GM23338 (cell line): ENCODE measurements at regions not wholly inside any gene's neighbourhood (a gene's known extent, or its start where the extent isn't known, plus 50 kb on each side); places are given as distances from the start of the nearest gene placed in this dataset.
A peak's percentile ranks its signal among the peaks of the same experiment; 100 is the strongest.

Source experiments
- ATAC-seq: fragments of 200-7000 bp; cut with Tn5 transposase; 3 replicates; pipeline ENCODE4 v1.9.1; 2020
- DNase-seq: peaks from one replicate; pipeline ENCODE4 v3.0.0-alpha.2; 2015; ENCODE audit warnings: low spot score
- H2AFZ ChIP-seq: fragments of 200-600 bp; sonication (generic); 2 replicates; pipeline ENCODE4 v1.8.0; 2016; ENCODE audit warnings: antibody characterized with exemption, mild to moderate bottlenecking, moderate library complexity
- H3F3A ChIP-seq: fragments of 200-600 bp; sonication (generic); replicated peaks from 2 replicates; pipeline ENCODE4 v1.8.0; 2017; ENCODE audit warnings: antibody characterized with exemption, mixed run types, low read depth
- H3K27ac ChIP-seq: fragments of 200-600 bp; sonication (generic); 2 replicates; pipeline ENCODE4 v1.6.1; 2016; ENCODE audit warnings: low read depth
- H3K27me3 ChIP-seq: fragments of 200-600 bp; sonication (generic); 2 replicates; pipeline ENCODE4 v1.8.0; 2016; ENCODE audit warnings: mild to moderate bottlenecking, mixed run types, moderate library complexity; ENCODE audit not compliant: insufficient read depth
- H3K36me3 ChIP-seq: fragments of 200-600 bp; sonication (generic); 2 replicates; pipeline ENCODE4 v1.8.0; 2016; ENCODE audit warnings: mild to moderate bottlenecking; ENCODE audit not compliant: insufficient read depth
- H3K4me1 ChIP-seq: fragments of 200-600 bp; sonication (generic); 2 replicates; pipeline ENCODE4 v1.8.0; 2016; ENCODE audit warnings: mild to moderate bottlenecking, moderate library complexity; ENCODE audit not compliant: insufficient read depth
- H3K4me2 ChIP-seq: fragments of 200-600 bp; sonication (generic); 2 replicates; pipeline ENCODE4 v1.7.1; 2017; ENCODE audit warnings: mixed run types
- H3K4me3 ChIP-seq: fragments of 200-600 bp; sonication (generic); 2 replicates; pipeline ENCODE4 v1.6.1; 2016; ENCODE audit warnings: mixed run types
- H3K79me2 ChIP-seq: fragments of 200-600 bp; sonication (generic); replicated peaks from 2 replicates; pipeline ENCODE4 v1.8.0; 2017; ENCODE audit warnings: mild to moderate bottlenecking; ENCODE audit not compliant: insufficient read depth
- H3K9me2 ChIP-seq: fragments of 200-600 bp; sonication (generic); 2 replicates; pipeline ENCODE4 v1.8.0; 2017; ENCODE audit not compliant: insufficient read depth
- H4K20me1 ChIP-seq: fragments of 200-600 bp; sonication (generic); replicated peaks from 2 replicates; pipeline ENCODE4 v1.8.0; 2017; ENCODE audit warnings: mild to moderate bottlenecking; ENCODE audit not compliant: insufficient read depth
- H3K27ac Mint-ChIP-seq: 2 replicates; pipeline ENCODE4 v1.8.0; 2020; ENCODE audit warnings: inconsistent platforms, mild to moderate bottlenecking, moderate library complexity, mixed read lengths
- H3K27me3 Mint-ChIP-seq: 3 replicates; pipeline ENCODE4 v1.8.0; 2022; ENCODE audit warnings: low read depth, mild to moderate bottlenecking, moderate library complexity, mixed read lengths, inconsistent platforms; ENCODE audit not compliant: insufficient read depth, poor library complexity
- H3K36me3 Mint-ChIP-seq: 3 replicates; pipeline ENCODE4 v1.8.0; 2021; ENCODE audit warnings: low read depth, mild to moderate bottlenecking, inconsistent platforms, moderate library complexity, mixed read lengths
- H3K4me1 Mint-ChIP-seq: 3 replicates; pipeline ENCODE4 v1.8.0; 2020; ENCODE audit warnings: mild to moderate bottlenecking, inconsistent platforms, mixed read lengths
- H3K4me3 Mint-ChIP-seq: 3 replicates; pipeline ENCODE4 v1.8.0; 2021; ENCODE audit warnings: moderate library complexity, mild to moderate bottlenecking, inconsistent platforms, mixed read lengths
- H3K9me3 Mint-ChIP-seq: 3 replicates; pipeline ENCODE4 v1.8.0; 2020; ENCODE audit warnings: moderate library complexity, mild to moderate bottlenecking, inconsistent platforms, mixed read lengths
- CREB1 ChIP-seq: fragments of 250-450 bp; sonication (Bioruptor Pico); IDR thresholded peaks from 2 replicates; pipeline ENCODE4 v1.5.0; 2020; ENCODE audit warnings: low read depth, mild to moderate bottlenecking, moderate library complexity
- EZH2 ChIP-seq: fragments of 200-600 bp; sonication (generic); IDR thresholded peaks from one replicate; pipeline ENCODE4 v1.8.0; 2017; ENCODE audit warnings: antibody characterized with exemption, mild to moderate bottlenecking, low read depth; ENCODE audit not compliant: unreplicated experiment
- JUNB ChIP-seq: IDR thresholded peaks from one replicate; pipeline ENCODE4 v1.6.1; 2016; ENCODE audit warnings: antibody characterized with exemption; ENCODE audit not compliant: unreplicated experiment
- NANOG ChIP-seq: IDR thresholded peaks from 2 replicates; pipeline ENCODE4 v1.6.1; 2016; ENCODE audit warnings: antibody characterized with exemption, borderline replicate concordance
- POLR2AphosphoS5 ChIP-seq: IDR thresholded peaks from 2 replicates; pipeline ENCODE4 v1.6.1; 2016; ENCODE audit warnings: antibody characterized with exemption, low read depth
- STAT1 ChIP-seq: IDR thresholded peaks from one replicate; pipeline ENCODE4 v1.6.1; 2016; ENCODE audit warnings: antibody characterized with exemption; ENCODE audit not compliant: unreplicated experiment
- ZNF114 ChIP-seq: fragments of 250-450 bp; sonication (Bioruptor Pico); IDR thresholded peaks from 2 replicates; pipeline ENCODE4 v1.5.0; 2020; ENCODE audit warnings: mild to moderate bottlenecking, moderate library complexity
- ZNF331 ChIP-seq: fragments of 250-450 bp; sonication (Bioruptor Pico); IDR thresholded peaks from 2 replicates; pipeline ENCODE4 v1.5.0; 2020; ENCODE audit warnings: low read depth, mild to moderate bottlenecking, moderate library complexity
- TF ChIP-seq, protein P1 (sequence below): IDR thresholded peaks from one replicate; pipeline ENCODE4 v1.6.1; 2018; ENCODE audit warnings: antibody characterized with exemption; ENCODE audit not compliant: unreplicated experiment
- TF ChIP-seq, protein P2 (sequence below): IDR thresholded peaks from 2 replicates; pipeline ENCODE4 v1.6.1; 2016; ENCODE audit warnings: antibody characterized with exemption

DNA sequence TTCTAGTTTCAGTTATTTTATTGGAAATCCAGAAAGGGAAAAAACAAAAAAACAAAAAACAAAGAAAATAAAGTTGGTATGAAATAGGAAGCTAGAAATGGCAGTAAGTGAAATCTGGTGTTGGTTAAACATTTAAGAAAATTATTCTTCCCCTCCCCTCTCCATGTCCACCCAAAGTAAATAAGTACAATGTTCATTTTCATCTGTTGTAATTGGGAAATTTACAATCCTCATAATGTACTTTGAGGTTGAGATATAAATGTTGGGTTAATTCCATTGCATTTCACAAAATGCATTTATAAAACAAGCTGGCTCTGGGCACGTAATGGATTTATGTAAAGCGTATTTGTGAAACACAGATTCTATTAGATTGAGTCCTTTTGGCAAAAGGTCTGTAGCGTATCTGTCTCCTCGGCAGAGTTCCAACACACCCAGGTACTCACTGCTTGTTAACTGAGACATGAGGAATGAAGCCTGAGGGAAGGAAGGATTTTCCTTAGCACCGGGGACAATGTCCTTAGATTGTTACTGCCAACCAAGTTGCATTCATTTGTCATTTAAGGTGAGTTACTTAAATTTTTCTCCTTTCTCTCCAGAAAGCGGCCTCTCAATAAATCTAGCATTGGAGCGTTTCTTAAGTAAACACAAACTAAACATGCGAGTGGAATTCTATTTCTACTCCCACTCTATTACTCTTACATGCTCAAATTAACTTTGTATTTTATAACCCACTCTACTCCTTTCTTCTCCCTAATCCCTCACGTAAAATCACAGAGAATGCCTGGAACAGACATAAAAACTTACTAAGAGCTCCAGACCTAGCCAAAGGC lies 912.3 kb upstream of the WWC1 start:
- peak overlapping the region; percentile 45; the same call in 1 of the 2 replicates for H2AFZ ChIP-seq
- H3K27ac Mint-ChIP-seq = peak overlapping the region; percentile 51; the same call in 1 of the 2 replicates
- H3F3A ChIP-seq = no peaks in the 10 kb centered on the region
- no peaks in the 10 kb centered on the region for H3K9me2 ChIP-seq
- no peaks in the 10 kb centered on the region for H3K9me3 Mint-ChIP-seq
- TF ChIP-seq NANOG (no peak), CREB1 (CRISPR knock-in tag) (no peak)
- TF ChIP-seq, protein P1, sequence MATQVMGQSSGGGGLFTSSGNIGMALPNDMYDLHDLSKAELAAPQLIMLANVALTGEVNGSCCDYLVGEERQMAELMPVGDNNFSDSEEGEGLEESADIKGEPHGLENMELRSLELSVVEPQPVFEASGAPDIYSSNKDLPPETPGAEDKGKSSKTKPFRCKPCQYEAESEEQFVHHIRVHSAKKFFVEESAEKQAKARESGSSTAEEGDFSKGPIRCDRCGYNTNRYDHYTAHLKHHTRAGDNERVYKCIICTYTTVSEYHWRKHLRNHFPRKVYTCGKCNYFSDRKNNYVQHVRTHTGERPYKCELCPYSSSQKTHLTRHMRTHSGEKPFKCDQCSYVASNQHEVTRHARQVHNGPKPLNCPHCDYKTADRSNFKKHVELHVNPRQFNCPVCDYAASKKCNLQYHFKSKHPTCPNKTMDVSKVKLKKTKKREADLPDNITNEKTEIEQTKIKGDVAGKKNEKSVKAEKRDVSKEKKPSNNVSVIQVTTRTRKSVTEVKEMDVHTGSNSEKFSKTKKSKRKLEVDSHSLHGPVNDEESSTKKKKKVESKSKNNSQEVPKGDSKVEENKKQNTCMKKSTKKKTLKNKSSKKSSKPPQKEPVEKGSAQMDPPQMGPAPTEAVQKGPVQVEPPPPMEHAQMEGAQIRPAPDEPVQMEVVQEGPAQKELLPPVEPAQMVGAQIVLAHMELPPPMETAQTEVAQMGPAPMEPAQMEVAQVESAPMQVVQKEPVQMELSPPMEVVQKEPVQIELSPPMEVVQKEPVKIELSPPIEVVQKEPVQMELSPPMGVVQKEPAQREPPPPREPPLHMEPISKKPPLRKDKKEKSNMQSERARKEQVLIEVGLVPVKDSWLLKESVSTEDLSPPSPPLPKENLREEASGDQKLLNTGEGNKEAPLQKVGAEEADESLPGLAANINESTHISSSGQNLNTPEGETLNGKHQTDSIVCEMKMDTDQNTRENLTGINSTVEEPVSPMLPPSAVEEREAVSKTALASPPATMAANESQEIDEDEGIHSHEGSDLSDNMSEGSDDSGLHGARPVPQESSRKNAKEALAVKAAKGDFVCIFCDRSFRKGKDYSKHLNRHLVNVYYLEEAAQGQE = no peak
- H3K36me3 Mint-ChIP-seq = no peaks in the 10 kb centered on the region
- H3K27me3 Mint-ChIP-seq = peaks cover 5% of the 10 kb centered on the region
- H3K79me2 ChIP-seq = no peaks in the 10 kb centered on the region
- H3K4me3 ChIP-seq = no peak overlapping the region
- DNase-seq (peak; percentile 32), ATAC-seq (no peak)
- no peak overlapping the region for H3K4me3 Mint-ChIP-seq
- no peaks in the 10 kb centered on the region for H4K20me1 ChIP-seq
- peaks cover 21% of the 10 kb centered on the region for H3K4me1 Mint-ChIP-seq
- H3K4me1 ChIP-seq = peaks cover 14% of the 10 kb centered on the region; the same call in 1 of the 2 replicates
- H3K27me3 ChIP-seq = no peaks in the 10 kb centered on the region
- H3K36me3 ChIP-seq = no peaks in the 10 kb centered on the region
- no peak overlapping the region for H3K27ac ChIP-seq
- no peak overlapping the region for H3K4me2 ChIP-seq

DNA sequence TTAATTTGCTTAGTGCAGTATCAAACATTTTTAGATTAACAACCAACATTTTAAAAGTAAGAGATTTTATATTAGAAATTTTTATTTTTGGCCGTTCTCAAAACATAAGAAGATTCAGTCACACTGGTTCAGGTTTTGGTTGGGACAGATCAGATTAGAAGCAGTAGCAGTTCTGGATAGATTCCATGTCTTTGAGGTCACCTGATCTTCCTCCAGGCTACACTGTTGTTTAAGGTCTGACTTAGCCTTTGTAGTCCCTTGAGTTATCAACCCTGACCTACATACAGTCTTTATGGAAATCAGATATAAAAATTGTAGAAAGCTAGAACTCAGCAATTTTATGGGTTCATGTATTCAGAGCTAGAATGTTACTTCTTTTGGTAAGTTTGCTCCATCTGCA lies 910.0 kb upstream of the WWC1 start:
- Histone ChIP-seq H3K4me2 (no peak overlapping the region), H3K27me3 (no peaks in the 10 kb centered on the region), H4K20me1 (no peaks in the 10 kb centered on the region), H3K4me1 (0 out of 2 replicates have a peak, but pooled peaks cover under 1% of the 10 kb centered on the region), H3F3A (no peaks in the 10 kb centered on the region), H2AFZ (no peak overlapping the region), H3K4me3 (no peak overlapping the region), H3K27ac (no peak overlapping the region), H3K36me3 (no peaks in the 10 kb centered on the region), H3K79me2 (no peaks in the 10 kb centered on the region), H3K9me2 (no peaks in the 10 kb centered on the region)
- DNase-seq = no peak
- Mint-ChIP-seq H3K27me3 (no peaks in the 10 kb centered on the region), H3K9me3 (no peaks in the 10 kb centered on the region), H3K36me3 (no peaks in the 10 kb centered on the region), H3K4me3 (no peak overlapping the region), H3K27ac (no peak overlapping the region), H3K4me1 (peaks cover 8% of the 10 kb centered on the region; the same call in 2 of the 3 replicates)
- no peak for ATAC-seq
- TF ChIP-seq EZH2 (no peak), NANOG (no peak), STAT1 (no peak), ZNF114 (no peak), CREB1 (CRISPR knock-in tag) (no peak), JUNB (no peak), POLR2AphosphoS5 (no peak), ZNF331 (no peak)
- TF ChIP-seq, protein P1 = no peak
- TF ChIP-seq, protein P2, sequence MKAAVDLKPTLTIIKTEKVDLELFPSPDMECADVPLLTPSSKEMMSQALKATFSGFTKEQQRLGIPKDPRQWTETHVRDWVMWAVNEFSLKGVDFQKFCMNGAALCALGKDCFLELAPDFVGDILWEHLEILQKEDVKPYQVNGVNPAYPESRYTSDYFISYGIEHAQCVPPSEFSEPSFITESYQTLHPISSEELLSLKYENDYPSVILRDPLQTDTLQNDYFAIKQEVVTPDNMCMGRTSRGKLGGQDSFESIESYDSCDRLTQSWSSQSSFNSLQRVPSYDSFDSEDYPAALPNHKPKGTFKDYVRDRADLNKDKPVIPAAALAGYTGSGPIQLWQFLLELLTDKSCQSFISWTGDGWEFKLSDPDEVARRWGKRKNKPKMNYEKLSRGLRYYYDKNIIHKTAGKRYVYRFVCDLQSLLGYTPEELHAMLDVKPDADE = no peak
